Thoracic aorta (tissue), 2 donors: ENCODE measurements at regions not wholly inside any gene's neighbourhood (a gene's known extent, or its start where the extent isn't known, plus 50 kb on each side); places are given as distances from the start of the nearest gene placed in this dataset.

Experiments used
- ATAC-seq: fragments of 150-250 bp; one replicate; pipeline ENCODE4 v1.8.0; 2017; ENCODE audit warnings: low read depth; ENCODE audit not compliant: insufficient number of reproducible peaks, low FRiP score
- DNase-seq: peaks from one replicate; pipeline ENCODE4 v3.0.0-alpha.2; 2020; ENCODE audit warnings: low spot score
- H3K27ac ChIP-seq, 2 donors: fragments of 200-600 bp; sonication (generic); 1 replicate in 1 of 2; 2 replicates in 1 of 2; pipeline ENCODE4 v1.5.1; 2016; ENCODE audit warnings: mild to moderate bottlenecking in 2 of 2, moderate library complexity in 2 of 2
- H3K27me3 ChIP-seq: fragments of 200-600 bp; sonication (generic); replicated peaks from 2 replicates; pipeline ENCODE4 v1.6.0; 2016; ENCODE audit warnings: mild to moderate bottlenecking; ENCODE audit not compliant: insufficient read depth
- H3K36me3 ChIP-seq: fragments of 200-600 bp; sonication (generic); one replicate; pipeline ENCODE4 v1.5.1; 2016
- H3K4me1 ChIP-seq, 2 donors: fragments of 200-600 bp; sonication (generic); 1 replicate in 1 of 2; 2 replicates in 1 of 2; pipeline versions ENCODE4 v1.5.1 to v1.6.0; 2016; ENCODE audit warnings: low read depth in 2 of 2, mild to moderate bottlenecking in 1 of 2; ENCODE audit not compliant: control insufficient read depth in 1 of 2
- H3K4me3 ChIP-seq: fragments of 200-600 bp; sonication (generic); 2 replicates; pipeline ENCODE4 v1.5.1; 2016; ENCODE audit warnings: mild to moderate bottlenecking
- H3K9me3 ChIP-seq: fragments of 200-600 bp; sonication (generic); 2 replicates; pipeline ENCODE4 v1.5.1; 2016
- TF ChIP-seq, protein P1 (sequence below): fragments of 200-600 bp; sonication (generic); IDR thresholded peaks from one replicate; pipeline ENCODE4 v1.5.1; 2019; ENCODE audit warnings: antibody characterized with exemption

DNA sequence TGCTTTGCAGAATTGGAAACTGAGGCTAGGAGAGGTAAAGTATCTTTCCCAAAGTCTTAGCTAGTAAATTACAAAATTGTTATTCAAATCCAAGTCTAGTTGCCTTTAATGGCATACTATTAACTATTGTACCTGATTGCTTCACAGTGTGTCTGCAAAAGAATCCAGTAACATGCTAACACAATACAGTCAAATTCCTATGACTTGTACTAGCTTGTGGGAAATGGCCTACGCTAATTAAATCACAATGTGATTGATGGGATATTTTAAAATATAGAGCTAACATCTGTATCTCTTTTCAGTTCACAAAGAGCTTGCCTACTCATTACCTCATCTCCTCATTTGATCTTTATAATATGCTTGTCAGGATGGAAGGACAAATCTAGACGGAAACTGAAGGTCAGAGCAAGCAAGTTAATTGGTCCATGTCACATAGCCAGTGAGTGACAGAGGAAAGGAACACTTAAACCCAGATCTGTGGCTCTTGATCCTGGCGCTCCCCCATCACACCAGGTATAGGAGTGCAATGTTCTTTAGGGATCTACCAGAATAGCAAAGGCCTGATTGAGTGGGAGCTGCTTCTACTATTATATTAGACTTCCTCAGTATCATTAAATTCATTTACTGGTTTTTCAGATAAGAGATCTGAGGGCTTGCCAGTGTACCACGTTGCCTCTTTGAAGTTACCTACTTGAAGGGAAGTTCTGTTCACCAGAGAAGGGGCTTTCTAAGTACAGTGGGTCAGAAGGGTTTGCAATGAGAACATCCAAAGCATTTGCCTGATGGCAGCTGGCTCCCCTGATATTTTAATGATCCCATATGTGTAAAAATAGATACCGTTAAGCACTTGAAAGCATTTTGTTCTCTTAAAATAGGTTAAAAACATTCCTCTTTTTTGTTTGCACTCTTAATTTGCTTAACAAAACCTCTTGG, 213.6 kb upstream of the SESN3 start:
- Histone ChIP-seq H3K4me3 (no peak overlapping the region), H3K27ac (no peak overlapping the region), H3K27me3 (no peaks in the 10 kb centered on the region), H3K9me3 (no peaks in the 10 kb centered on the region), H3K4me1 (no peaks in the 10 kb centered on the region), H3K36me3 (no peaks in the 10 kb centered on the region)
- TF ChIP-seq, protein P1, sequence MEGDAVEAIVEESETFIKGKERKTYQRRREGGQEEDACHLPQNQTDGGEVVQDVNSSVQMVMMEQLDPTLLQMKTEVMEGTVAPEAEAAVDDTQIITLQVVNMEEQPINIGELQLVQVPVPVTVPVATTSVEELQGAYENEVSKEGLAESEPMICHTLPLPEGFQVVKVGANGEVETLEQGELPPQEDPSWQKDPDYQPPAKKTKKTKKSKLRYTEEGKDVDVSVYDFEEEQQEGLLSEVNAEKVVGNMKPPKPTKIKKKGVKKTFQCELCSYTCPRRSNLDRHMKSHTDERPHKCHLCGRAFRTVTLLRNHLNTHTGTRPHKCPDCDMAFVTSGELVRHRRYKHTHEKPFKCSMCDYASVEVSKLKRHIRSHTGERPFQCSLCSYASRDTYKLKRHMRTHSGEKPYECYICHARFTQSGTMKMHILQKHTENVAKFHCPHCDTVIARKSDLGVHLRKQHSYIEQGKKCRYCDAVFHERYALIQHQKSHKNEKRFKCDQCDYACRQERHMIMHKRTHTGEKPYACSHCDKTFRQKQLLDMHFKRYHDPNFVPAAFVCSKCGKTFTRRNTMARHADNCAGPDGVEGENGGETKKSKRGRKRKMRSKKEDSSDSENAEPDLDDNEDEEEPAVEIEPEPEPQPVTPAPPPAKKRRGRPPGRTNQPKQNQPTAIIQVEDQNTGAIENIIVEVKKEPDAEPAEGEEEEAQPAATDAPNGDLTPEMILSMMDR = no peak
- no peak for ATAC-seq
- no peak for DNase-seq

GRCh38 chr11:95443386-95443785, 212.4 kb upstream of the SESN3 start:
- no peaks in the 10 kb centered on the region for H3K27me3 ChIP-seq
- TF ChIP-seq, protein P1 = no peak
- H3K4me1 ChIP-seq = no peaks in the 10 kb centered on the region
- H3K36me3 ChIP-seq = no peaks in the 10 kb centered on the region
- ATAC-seq = no peak
- DNase-seq = no peak
- no peaks in the 10 kb centered on the region for H3K9me3 ChIP-seq
- no peak overlapping the region for H3K27ac ChIP-seq
- no peak overlapping the region for H3K4me3 ChIP-seq

- Histone ChIP-seq H3K27me3 (no peaks in the 10 kb centered on the region), H3K4me1 (no peaks in the 10 kb centered on the region), H3K9me3 (no peaks in the 10 kb centered on the region), H3K27ac (no peak overlapping the region), H3K36me3 (no peaks in the 10 kb centered on the region), H3K4me3 (no peak overlapping the region)
- DNase-seq (no peak), ATAC-seq (no peak)
- TF ChIP-seq, protein P1 = no peak
Measured at GRCh38 chr11:95442531-95443050, 211.6 kb upstream of the SESN3 start.

- no peaks in the 10 kb centered on the region for H3K36me3 ChIP-seq
- DNase-seq (no peak), ATAC-seq (no peak)
- no peaks in the 10 kb centered on the region for H3K27me3 ChIP-seq
- H3K27ac ChIP-seq = no peak overlapping the region
- H3K4me1 ChIP-seq = no peaks in the 10 kb centered on the region
- TF ChIP-seq, protein P1 = no peak
- no peaks in the 10 kb centered on the region for H3K9me3 ChIP-seq
- no peak overlapping the region for H3K4me3 ChIP-seq
Measured at GRCh38 chr11:95435628-95436353, 204.8 kb upstream of the SESN3 start.

- H3K4me3 ChIP-seq = no peak overlapping the region
- DNase-seq = no peak
- H3K27me3 ChIP-seq = no peaks in the 10 kb centered on the region
- H3K36me3 ChIP-seq = no peaks in the 10 kb centered on the region
- no peak overlapping the region for H3K27ac ChIP-seq
- no peak for ATAC-seq
- TF ChIP-seq, protein P1 = no peak
- no peaks in the 10 kb centered on the region for H3K9me3 ChIP-seq
- H3K4me1 ChIP-seq = no peaks in the 10 kb centered on the region
Measured at GRCh38 chr11:95435192-95435591, 204.2 kb upstream of the SESN3 start.
